Gastrocnemius medialis (tissue), 4 donors: ENCODE measurements at regions not wholly inside any gene's neighbourhood (a gene's known extent, or its start where the extent isn't known, plus 50 kb on each side); places are given as distances from the start of the nearest gene placed in this dataset.
"Not testable (repeated sequence)": the region's sequence is repeated elsewhere in the genome, so short reads cannot be mapped to it uniquely, and the experiment has no call there.

Experiments
- ATAC-seq, 2 donors: fragments of 150-250 bp; one replicate each; pipeline ENCODE4 v1.9.1; 2016
- DNase-seq, 2 donors: peaks; one replicate each; pipeline ENCODE4 v3.0.0-alpha.2; 2019
- H3K27ac ChIP-seq, 4 donors: fragments of 200-600 bp; sonication (generic); 1 replicate in 1 of 4; 2 replicates in 3 of 4; pipeline ENCODE4 v1.5.1; 2016 to 2018; ENCODE audit warnings: mild to moderate bottlenecking in 2 of 4, moderate library complexity in 1 of 4
- H3K27me3 ChIP-seq, 3 donors: fragments of 200-600 bp; sonication (generic) in 2 of 3; 1 replicate in 1 of 3; 2 replicates in 2 of 3; pipeline versions ENCODE4 v1.5.1 to v1.6.0; 2016 to 2019; ENCODE audit warnings: mild to moderate bottlenecking in 1 of 3, moderate library complexity in 1 of 3
- H3K36me3 ChIP-seq, 2 donors: fragments of 200-600 bp; sonication (generic) in 1 of 2; one replicate each; pipeline ENCODE4 v1.5.1; 2017 to 2018
- H3K4me1 ChIP-seq, 2 donors: fragments of 200-600 bp; sonication (generic) in 1 of 2; one replicate each; pipeline ENCODE4 v1.5.1; 2016 to 2017; ENCODE audit warnings: mild to moderate bottlenecking in 2 of 2
- H3K4me3 ChIP-seq, 4 donors: fragments of 200-600 bp; sonication (generic) in 3 of 4; 1 replicate in 1 of 4; 2 replicates in 3 of 4; pipeline ENCODE4 v1.5.1; 2016 to 2019; ENCODE audit warnings: mild to moderate bottlenecking in 2 of 4
- H3K9me3 ChIP-seq, 3 donors: fragments of 200-600 bp; sonication (generic) in 2 of 3; 1 replicate in 1 of 3; 2 replicates in 2 of 3; pipeline ENCODE4 v1.5.1; 2016 to 2019
- POLR2A ChIP-seq, 2 donors: fragments of 450-650 bp; IDR thresholded peaks; one replicate each; pipeline ENCODE4 v1.6.1; 2017; ENCODE audit warnings: antibody characterized with exemption in 2 of 2, mild to moderate bottlenecking in 2 of 2, moderate library complexity in 2 of 2
- in situ Hi-C, 4 donors: fragments of 200-750 bp; cut with MboI; loops; one replicate each; pipeline versions ENCODE4 v1.15.0 to v1.8.0; 2017; ENCODE audit warnings: low sequenced_read_pairs in 4 of 4
- intact Hi-C: fragments of 100-400 bp; cut with DNase I; formaldehyde crosslinking; loops from one replicate; pipeline ENCODE4 v1.15.1; 2023; ENCODE audit warnings: low total_unique reads
- TF ChIP-seq, protein P1 (sequence below), 5 experiments: fragments of 450-650 bp in 3 of 5; fragments of 200-600 bp in 2 of 5; sonication (generic) in 2 of 5; IDR thresholded peaks in 4 of 5; conservative IDR thresholded peaks in 1 of 5; 1 replicate in 4 of 5; 2 replicates in 1 of 5; pipeline ENCODE4 v1.5.1; 2016 to 2019; ENCODE audit warnings: antibody characterized with exemption in 5 of 5, mild to moderate bottlenecking in 3 of 5, moderate library complexity in 3 of 5

DNA sequence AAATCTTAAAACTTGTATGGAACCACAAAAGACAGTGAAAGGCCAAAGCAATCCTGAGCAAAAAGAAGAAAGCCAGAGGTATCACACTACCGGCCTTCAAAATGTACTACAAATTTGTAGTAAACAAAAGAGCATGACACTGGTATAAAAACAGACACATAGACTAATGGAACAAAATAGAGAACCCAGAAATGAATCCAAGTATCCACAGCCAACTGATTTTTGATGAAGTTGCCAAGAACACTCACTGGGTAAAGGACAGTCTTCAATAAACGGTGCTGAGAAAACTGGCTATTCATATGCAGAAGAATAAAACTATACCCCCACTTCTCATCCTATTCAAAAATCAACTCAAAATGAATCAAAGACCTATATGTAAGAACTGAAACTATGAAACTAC lies 390.1 kb downstream of the PRELID2 start:
- Histone ChIP-seq H3K27me3 (no peaks in the 10 kb centered on the region), H3K4me1 (peaks cover 0 to 2% of the 10 kb centered on the region in 2 donors), H3K27ac (no peak overlapping the region), H3K36me3 (no peaks in the 10 kb centered on the region), H3K9me3 (no peaks in the 10 kb centered on the region), H3K4me3 (no peak overlapping the region)
- in situ Hi-C loops (no loop called here), intact Hi-C loops (no loop called here)
- DNase-seq: no peak
- TF ChIP-seq, protein P1, sequence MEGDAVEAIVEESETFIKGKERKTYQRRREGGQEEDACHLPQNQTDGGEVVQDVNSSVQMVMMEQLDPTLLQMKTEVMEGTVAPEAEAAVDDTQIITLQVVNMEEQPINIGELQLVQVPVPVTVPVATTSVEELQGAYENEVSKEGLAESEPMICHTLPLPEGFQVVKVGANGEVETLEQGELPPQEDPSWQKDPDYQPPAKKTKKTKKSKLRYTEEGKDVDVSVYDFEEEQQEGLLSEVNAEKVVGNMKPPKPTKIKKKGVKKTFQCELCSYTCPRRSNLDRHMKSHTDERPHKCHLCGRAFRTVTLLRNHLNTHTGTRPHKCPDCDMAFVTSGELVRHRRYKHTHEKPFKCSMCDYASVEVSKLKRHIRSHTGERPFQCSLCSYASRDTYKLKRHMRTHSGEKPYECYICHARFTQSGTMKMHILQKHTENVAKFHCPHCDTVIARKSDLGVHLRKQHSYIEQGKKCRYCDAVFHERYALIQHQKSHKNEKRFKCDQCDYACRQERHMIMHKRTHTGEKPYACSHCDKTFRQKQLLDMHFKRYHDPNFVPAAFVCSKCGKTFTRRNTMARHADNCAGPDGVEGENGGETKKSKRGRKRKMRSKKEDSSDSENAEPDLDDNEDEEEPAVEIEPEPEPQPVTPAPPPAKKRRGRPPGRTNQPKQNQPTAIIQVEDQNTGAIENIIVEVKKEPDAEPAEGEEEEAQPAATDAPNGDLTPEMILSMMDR (IDR thresholded peaks at IDR 0.05 in 4 of 5, conservative IDR thresholded peaks at IDR 0.05 in 1 of 5): no peak
- TF ChIP-seq POLR2A (IDR thresholded peaks at IDR 0.05): no peak
- no peak for ATAC-seq

DNA sequence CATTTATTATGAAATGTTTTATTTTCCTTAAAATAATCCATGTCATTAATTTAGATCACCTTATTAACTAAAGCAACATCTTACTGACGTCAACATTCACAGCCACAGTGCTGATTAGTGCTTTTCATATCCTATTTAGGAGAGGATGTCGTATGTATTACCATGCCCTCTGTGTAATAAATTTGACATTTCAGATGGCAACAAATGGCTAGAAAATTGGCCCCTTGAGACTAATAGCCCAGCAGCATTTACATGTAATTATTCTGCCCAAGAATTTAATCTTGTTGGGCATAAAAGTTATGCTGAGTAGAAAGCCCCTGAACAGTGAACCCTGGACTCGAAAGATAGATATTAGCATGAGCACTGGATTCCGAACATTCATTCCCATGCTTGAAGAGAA lies 391.2 kb downstream of the PRELID2 start:
- no peaks in the 10 kb centered on the region for H3K36me3 ChIP-seq
- in situ Hi-C loops: no loop called here
- no peak overlapping the region for H3K27ac ChIP-seq
- H3K4me1 ChIP-seq: peaks cover 0 to 2% of the 10 kb centered on the region in 2 donors
- no peak for DNase-seq
- TF ChIP-seq, protein P1 (IDR thresholded peaks at IDR 0.05 in 4 of 5, conservative IDR thresholded peaks at IDR 0.05 in 1 of 5): no peak
- no peak for TF ChIP-seq POLR2A (IDR thresholded peaks at IDR 0.05)
- no peak overlapping the region for H3K4me3 ChIP-seq
- no peak for ATAC-seq
- H3K9me3 ChIP-seq: no peaks in the 10 kb centered on the region
- intact Hi-C loops: no loop called here
- no peaks in the 10 kb centered on the region for H3K27me3 ChIP-seq

DNA sequence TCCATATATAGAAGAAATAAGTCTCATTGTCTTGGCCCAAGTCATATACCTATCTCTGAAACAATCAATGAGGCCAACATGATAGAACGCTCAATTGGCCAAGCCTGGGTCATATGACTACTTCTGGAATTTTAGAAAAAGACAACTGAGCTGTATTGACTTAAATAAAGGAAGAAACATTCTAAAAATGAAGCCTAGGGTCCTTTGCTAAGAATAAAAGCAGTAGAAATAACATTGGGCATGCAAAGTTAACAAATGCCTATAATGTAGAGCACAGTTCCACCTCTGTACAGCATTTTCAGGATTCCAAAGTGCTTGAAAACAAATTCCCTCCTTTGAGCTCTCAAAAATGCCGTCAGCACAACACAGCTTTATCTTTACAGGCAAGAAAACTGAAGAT lies 391.8 kb downstream of the PRELID2 start:
- H3K27me3 ChIP-seq: no peaks in the 10 kb centered on the region
- H3K4me1 ChIP-seq: peaks cover 0 to 2% of the 10 kb centered on the region in 2 donors
- ATAC-seq: no peak
- H3K36me3 ChIP-seq: no peaks in the 10 kb centered on the region
- no peak overlapping the region for H3K27ac ChIP-seq
- intact Hi-C loops (no loop called here), in situ Hi-C loops (no loop called here)
- H3K4me3 ChIP-seq: no peak overlapping the region
- DNase-seq: no peak
- TF ChIP-seq POLR2A (IDR thresholded peaks at IDR 0.05): no peak
- TF ChIP-seq, protein P1 (IDR thresholded peaks at IDR 0.05 in 4 of 5, conservative IDR thresholded peaks at IDR 0.05 in 1 of 5): no peak
- H3K9me3 ChIP-seq: no peaks in the 10 kb centered on the region

DNA sequence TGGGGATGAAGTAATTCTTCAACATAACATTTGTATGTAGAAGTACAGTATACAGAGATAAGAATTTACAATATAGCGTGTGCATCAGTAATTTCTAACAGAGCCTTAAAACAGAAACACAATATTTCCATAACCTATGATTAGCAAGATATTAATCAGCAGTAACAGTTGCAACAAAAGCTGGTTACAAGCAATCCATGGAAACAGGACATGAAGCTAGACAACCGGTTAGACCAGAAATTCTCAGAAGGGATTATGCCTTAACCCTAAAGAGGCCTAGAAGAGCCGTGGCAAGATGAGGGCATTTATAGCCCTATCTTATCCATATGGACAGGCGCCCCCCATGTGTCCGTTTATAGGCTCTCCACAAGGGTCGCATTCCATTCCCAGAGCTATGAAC lies 392.5 kb downstream of the PRELID2 start:
- H3K4me1 ChIP-seq, H3K36me3 ChIP-seq, H3K27ac ChIP-seq, H3K9me3 ChIP-seq, H3K27me3 ChIP-seq, DNase-seq, intact Hi-C loops, in situ Hi-C loops, H3K4me3 ChIP-seq, ATAC-seq: not testable (repeated sequence)

DNA sequence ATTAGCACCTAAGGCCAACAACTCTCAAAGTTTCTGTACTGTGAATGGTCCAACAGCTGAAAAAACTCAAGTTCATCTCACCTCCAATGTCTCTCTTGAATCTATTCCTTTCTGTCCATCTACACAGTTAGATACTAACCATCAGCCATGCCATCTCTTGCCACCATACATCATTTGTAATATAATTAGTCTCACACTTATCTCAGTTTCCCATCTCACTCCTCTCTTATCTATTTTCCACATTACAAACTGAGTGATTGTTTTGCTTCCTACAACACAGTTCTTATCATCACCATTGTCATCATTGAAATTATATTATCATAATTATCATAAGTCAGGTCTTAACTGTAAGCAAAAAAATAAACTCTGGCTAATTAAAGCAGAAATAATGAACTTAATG lies 393.9 kb downstream of the PRELID2 start:
- Histone ChIP-seq H3K27me3 (no peaks in the 10 kb centered on the region), H3K9me3 (no peaks in the 10 kb centered on the region), H3K27ac (no peak overlapping the region), H3K36me3 (no peaks in the 10 kb centered on the region), H3K4me1 (peaks cover 0 to 2% of the 10 kb centered on the region in 2 donors), H3K4me3 (no peak overlapping the region)
- in situ Hi-C loops (no loop called here), intact Hi-C loops (no loop called here)
- TF ChIP-seq, protein P1 (IDR thresholded peaks at IDR 0.05 in 4 of 5, conservative IDR thresholded peaks at IDR 0.05 in 1 of 5): no peak
- no peak for TF ChIP-seq POLR2A (IDR thresholded peaks at IDR 0.05)
- DNase-seq (no peak), ATAC-seq (no peak)
